Fibroblast of lung (primary cell): ENCODE measurements at regions not wholly inside any gene's neighbourhood (a gene's known extent, or its start where the extent isn't known, plus 50 kb on each side); places are given as distances from the start of the nearest gene placed in this dataset.

Experiments
- EZH2 ChIP-seq: IDR thresholded peaks from 2 replicates; pipeline ENCODE4 v1.5.1; 2012; ENCODE audit warnings: low read length, control low read depth, mild to moderate bottlenecking; ENCODE audit errors: missing control alignments
- TF ChIP-seq, protein P1 (sequence below), 2 donors: IDR thresholded peaks in 1 of 2; conservative IDR thresholded peaks in 1 of 2; 1 replicate in 1 of 2; 2 replicates in 1 of 2; pipeline ENCODE4 v1.5.1; 2011 to 2012; ENCODE audit warnings: low read length in 2 of 2, control low read depth in 1 of 2, inconsistent platforms in 1 of 2, low read depth in 1 of 2, mild to moderate bottlenecking in 1 of 2

- TF ChIP-seq, protein P1, sequence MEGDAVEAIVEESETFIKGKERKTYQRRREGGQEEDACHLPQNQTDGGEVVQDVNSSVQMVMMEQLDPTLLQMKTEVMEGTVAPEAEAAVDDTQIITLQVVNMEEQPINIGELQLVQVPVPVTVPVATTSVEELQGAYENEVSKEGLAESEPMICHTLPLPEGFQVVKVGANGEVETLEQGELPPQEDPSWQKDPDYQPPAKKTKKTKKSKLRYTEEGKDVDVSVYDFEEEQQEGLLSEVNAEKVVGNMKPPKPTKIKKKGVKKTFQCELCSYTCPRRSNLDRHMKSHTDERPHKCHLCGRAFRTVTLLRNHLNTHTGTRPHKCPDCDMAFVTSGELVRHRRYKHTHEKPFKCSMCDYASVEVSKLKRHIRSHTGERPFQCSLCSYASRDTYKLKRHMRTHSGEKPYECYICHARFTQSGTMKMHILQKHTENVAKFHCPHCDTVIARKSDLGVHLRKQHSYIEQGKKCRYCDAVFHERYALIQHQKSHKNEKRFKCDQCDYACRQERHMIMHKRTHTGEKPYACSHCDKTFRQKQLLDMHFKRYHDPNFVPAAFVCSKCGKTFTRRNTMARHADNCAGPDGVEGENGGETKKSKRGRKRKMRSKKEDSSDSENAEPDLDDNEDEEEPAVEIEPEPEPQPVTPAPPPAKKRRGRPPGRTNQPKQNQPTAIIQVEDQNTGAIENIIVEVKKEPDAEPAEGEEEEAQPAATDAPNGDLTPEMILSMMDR (conservative IDR thresholded peaks at IDR 0.05 in 1 of 2, IDR thresholded peaks at IDR 0.05 in 1 of 2; ENCODE audit: low read depth in 1 of 2, low read length in 2 of 2): no peak
- no peak for TF ChIP-seq EZH2
Measured at GRCh38 chr13:62767473-62767872, 1351.8 kb upstream of the PCDH20 start.
